ENCODE measurements at regions not wholly inside any gene's neighbourhood (a gene's known extent, or its start where the extent isn't known, plus 50 kb on each side); places are given as distances from the start of the nearest gene placed in this dataset.

DNA sequence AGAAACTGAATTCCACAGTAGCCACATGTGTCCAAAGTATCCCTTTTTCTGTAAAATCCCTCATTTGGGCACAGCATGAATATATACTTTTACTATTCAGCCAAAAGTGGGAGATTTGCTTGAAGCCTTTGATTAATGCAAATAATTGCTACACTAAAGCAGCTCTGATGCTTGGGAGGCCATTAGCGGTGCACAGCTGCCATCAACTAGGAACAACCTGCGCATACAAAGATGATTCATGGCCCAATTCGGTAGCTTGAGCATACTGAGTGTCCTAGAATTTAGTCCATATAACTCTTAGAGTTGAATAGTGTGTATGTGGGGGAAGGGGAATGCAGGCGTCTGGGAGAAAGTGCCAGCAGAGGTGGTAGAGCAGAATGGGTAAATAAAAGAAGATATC lies 277.0 kb upstream of the RMST start:
- TF ChIP-seq, protein P1, sequence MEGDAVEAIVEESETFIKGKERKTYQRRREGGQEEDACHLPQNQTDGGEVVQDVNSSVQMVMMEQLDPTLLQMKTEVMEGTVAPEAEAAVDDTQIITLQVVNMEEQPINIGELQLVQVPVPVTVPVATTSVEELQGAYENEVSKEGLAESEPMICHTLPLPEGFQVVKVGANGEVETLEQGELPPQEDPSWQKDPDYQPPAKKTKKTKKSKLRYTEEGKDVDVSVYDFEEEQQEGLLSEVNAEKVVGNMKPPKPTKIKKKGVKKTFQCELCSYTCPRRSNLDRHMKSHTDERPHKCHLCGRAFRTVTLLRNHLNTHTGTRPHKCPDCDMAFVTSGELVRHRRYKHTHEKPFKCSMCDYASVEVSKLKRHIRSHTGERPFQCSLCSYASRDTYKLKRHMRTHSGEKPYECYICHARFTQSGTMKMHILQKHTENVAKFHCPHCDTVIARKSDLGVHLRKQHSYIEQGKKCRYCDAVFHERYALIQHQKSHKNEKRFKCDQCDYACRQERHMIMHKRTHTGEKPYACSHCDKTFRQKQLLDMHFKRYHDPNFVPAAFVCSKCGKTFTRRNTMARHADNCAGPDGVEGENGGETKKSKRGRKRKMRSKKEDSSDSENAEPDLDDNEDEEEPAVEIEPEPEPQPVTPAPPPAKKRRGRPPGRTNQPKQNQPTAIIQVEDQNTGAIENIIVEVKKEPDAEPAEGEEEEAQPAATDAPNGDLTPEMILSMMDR (IDR thresholded peaks at IDR 0.05; ENCODE audit: low read depth, low read length, missing control alignments) = no peak
- no peak for DNase-seq (ENCODE audit: low read depth)
- no peak overlapping the region for H3K4me3 ChIP-seq (ENCODE audit: low read depth, low read length)

DNA sequence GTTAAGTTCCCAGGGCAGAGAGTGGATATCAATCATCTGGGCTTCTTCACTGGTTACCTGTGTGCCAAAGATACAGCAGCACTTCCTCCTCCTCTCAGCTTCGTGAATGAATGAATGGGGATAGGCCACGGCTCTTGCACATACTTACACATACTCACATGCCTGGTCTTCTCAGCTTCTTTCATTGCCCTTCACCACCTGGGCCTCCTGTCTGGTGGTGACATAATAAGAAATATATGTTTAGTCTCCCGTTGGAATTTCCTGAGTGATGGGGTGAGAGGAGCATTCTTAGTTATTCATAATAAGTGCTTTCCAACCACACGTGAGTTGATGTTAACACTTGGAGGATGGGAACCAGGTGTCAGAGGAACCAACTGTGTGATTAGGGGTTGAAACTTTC lies 268.1 kb upstream of the RMST start:
- no peak overlapping the region for H3K4me3 ChIP-seq (ENCODE audit: low read depth, low read length)
- TF ChIP-seq, protein P1 (IDR thresholded peaks at IDR 0.05; ENCODE audit: low read depth, low read length, missing control alignments) = no peak
- DNase-seq (ENCODE audit: low read depth) = no peak

DNA sequence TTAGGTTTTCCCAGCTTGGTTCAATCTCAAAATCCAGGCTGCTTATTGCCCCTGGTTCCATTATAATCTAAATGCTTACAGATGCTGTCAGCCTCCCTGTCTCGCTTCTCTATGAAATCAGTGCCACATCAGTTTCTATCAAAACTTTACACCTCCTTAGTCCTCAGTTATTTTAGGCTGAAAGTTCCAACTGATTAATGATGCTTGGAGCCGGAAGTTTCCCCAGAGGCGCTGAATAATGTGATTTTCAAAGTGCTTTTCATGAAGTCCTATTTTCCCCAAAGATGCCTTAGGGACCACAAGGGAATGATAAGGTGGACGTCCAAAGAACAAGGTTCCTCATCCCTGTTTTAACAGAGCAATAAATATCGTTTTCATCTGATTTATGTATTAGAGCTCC lies 262.4 kb upstream of the RMST start:
- no peak overlapping the region for H3K4me3 ChIP-seq (ENCODE audit: low read depth, low read length)
- no peak for DNase-seq (ENCODE audit: low read depth)
- TF ChIP-seq, protein P1 (IDR thresholded peaks at IDR 0.05; ENCODE audit: low read depth, low read length, missing control alignments) = no peak

DNA sequence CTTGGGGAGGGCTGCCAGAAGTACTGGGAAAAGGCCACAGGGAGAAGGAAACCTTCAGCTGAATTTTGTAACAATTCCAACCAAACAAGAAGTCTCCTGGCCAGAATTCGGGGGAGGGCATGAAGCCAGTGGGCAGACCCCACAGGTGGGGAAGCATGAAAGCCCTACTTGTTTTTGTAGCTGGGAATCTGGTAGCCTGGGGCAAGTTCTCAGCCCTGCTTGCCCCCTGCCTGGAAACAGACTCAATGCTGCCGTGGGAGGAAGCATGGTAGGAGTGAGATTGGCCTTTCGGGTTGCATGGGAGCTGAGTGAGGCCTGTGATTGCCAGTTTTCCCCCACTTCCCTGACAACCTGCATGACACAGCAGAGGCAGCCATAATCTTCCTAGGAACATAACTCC lies 259.2 kb upstream of the RMST start:
- H3K4me3 ChIP-seq (ENCODE audit: low read depth, low read length) = no peak overlapping the region

DNA sequence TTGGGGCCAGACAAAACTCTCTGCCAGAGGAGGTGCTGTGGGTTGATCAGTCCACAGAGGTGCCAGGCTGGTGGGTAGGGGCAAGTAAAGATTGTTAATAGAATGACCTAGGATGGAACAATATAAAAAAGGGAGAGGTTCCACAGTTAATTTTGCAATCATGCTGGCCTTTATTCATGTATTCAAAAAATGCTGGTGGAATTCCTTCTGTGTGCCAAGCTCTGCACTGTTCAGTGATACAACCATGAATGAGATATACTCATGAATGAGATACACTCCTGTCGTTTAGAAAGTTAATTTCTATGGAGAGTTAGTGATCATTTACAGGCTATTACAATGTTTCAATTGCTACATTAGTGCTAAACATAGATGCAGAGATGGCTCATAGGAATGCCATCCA lies 252.6 kb upstream of the RMST start:
- H3K4me3 ChIP-seq (ENCODE audit: low read depth, low read length) = no peak overlapping the region
- DNase-seq (ENCODE audit: low read depth) = no peak
- TF ChIP-seq, protein P1 (IDR thresholded peaks at IDR 0.05; ENCODE audit: low read depth, low read length, missing control alignments) = no peak

More for the DNA sequence above, 259.2 kb upstream of the RMST start:
- DNase-seq (ENCODE audit: low read depth) = no peak
- TF ChIP-seq, protein P1 (IDR thresholded peaks at IDR 0.05; ENCODE audit: low read depth, low read length, missing control alignments) = no peak

DNA sequence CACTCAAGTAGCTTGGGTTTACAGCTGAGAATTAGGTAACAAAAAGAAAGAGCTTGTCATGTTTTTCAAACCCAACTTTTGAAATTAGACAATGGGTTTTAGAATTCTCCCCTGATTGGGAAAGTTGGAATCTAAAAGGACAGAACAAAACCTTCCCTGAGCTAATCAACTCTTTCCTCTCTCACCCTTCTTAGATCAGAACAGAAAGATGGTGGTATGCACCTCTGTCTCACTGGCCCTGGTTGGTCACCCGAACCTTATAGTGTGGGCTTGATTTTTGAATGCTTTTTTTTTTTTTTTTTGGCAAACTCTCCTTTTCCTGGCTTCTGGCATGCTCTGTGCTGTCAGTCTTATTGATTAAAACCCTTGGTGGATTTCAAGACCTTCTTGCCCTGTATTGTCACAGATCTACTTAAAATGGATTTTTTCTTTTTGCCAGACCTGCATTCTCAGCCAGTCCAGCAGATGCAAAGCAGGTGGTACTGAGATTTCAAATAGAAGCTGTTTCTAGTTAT lies 251.1 kb upstream of the RMST start:
- no peak for DNase-seq (ENCODE audit: low read depth)
- TF ChIP-seq, protein P1 (IDR thresholded peaks at IDR 0.05; ENCODE audit: low read depth, low read length, missing control alignments) = no peak
- H3K4me3 ChIP-seq (ENCODE audit: low read depth, low read length) = no peak overlapping the region

DNA sequence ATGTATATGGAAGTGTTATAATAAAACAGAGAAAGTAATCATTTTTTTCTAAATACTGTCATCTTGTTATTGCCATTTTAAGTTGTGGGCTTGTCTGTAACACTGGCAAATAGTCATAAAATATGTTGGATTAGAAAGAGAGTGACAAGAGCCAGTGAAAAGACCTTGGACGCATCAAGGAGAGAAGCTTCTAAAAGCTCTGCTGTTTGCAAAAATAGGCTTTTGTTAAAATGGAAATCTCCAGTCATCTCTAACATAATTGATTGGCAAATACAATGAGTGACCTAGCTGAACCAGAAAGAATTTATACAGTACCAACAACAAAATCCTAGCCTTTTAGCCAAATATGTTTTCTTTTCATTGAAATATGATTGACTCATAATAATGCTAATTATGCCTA lies 245.8 kb upstream of the RMST start:
- TF ChIP-seq, protein P1 (IDR thresholded peaks at IDR 0.05; ENCODE audit: low read depth, low read length, missing control alignments) = no peak
- DNase-seq (ENCODE audit: low read depth) = no peak
- no peak overlapping the region for H3K4me3 ChIP-seq (ENCODE audit: low read depth, low read length)
